ENCODE measurements at regions not wholly inside any gene's neighbourhood (a gene's known extent, or its start where the extent isn't known, plus 50 kb on each side); places are given as distances from the start of the nearest gene placed in this dataset.

DNA sequence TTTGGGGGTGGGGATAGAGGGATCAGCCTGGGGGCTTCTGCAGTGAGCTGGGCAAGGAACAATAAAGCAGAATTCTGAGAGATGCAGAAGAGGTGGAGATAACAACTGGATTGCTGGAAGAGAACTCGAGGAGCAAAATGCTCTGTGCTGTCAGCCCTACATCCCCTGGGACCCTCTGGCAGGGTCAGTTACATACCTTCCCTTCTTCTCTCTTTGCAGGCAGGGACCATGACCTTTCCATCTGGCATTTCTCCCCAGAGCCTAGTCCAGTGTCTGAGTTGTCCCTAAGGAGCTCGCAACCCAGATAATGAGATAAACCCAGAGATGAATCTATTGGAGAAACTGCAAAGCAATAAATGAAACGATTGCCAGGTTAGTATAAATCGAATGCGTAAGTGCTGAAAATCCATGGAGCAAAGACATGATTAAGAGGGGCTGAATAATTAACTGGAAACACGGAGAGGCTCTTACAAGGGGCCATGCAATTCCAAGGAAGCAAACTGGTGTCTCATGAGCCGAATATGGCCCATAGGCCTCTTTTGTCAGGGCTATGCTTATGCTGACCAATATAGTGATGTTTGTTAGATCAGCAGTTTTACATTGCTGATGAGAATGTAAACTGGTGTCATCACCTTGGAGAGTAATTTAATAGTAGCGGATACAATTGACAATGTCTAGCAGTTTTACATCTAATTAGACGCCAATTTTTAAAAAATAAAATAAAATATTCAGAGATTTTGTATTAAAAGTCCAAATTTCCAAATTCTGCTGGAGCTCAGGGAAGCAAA is 129.4 kb upstream of the IRX5 start:
- TF ChIP-seq, protein P1, sequence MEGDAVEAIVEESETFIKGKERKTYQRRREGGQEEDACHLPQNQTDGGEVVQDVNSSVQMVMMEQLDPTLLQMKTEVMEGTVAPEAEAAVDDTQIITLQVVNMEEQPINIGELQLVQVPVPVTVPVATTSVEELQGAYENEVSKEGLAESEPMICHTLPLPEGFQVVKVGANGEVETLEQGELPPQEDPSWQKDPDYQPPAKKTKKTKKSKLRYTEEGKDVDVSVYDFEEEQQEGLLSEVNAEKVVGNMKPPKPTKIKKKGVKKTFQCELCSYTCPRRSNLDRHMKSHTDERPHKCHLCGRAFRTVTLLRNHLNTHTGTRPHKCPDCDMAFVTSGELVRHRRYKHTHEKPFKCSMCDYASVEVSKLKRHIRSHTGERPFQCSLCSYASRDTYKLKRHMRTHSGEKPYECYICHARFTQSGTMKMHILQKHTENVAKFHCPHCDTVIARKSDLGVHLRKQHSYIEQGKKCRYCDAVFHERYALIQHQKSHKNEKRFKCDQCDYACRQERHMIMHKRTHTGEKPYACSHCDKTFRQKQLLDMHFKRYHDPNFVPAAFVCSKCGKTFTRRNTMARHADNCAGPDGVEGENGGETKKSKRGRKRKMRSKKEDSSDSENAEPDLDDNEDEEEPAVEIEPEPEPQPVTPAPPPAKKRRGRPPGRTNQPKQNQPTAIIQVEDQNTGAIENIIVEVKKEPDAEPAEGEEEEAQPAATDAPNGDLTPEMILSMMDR (IDR thresholded peaks at IDR 0.05) = no peak
- TF ChIP-seq, protein P2, sequence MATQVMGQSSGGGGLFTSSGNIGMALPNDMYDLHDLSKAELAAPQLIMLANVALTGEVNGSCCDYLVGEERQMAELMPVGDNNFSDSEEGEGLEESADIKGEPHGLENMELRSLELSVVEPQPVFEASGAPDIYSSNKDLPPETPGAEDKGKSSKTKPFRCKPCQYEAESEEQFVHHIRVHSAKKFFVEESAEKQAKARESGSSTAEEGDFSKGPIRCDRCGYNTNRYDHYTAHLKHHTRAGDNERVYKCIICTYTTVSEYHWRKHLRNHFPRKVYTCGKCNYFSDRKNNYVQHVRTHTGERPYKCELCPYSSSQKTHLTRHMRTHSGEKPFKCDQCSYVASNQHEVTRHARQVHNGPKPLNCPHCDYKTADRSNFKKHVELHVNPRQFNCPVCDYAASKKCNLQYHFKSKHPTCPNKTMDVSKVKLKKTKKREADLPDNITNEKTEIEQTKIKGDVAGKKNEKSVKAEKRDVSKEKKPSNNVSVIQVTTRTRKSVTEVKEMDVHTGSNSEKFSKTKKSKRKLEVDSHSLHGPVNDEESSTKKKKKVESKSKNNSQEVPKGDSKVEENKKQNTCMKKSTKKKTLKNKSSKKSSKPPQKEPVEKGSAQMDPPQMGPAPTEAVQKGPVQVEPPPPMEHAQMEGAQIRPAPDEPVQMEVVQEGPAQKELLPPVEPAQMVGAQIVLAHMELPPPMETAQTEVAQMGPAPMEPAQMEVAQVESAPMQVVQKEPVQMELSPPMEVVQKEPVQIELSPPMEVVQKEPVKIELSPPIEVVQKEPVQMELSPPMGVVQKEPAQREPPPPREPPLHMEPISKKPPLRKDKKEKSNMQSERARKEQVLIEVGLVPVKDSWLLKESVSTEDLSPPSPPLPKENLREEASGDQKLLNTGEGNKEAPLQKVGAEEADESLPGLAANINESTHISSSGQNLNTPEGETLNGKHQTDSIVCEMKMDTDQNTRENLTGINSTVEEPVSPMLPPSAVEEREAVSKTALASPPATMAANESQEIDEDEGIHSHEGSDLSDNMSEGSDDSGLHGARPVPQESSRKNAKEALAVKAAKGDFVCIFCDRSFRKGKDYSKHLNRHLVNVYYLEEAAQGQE (IDR thresholded peaks at IDR 0.05; ENCODE audit: insufficient read depth in 1 of 2, low read depth in 2 of 2, low read length in 1 of 2) = no peak
- no peak for TF ChIP-seq POLR2AphosphoS5 (IDR thresholded peaks at IDR 0.05; ENCODE audit: low read depth, low read length)
- TF ChIP-seq TCF7L2 (IDR thresholded peaks at IDR 0.05; ENCODE audit: low read depth, low read length) = no peak
- no peak for TF ChIP-seq SIN3A (IDR thresholded peaks at IDR 0.05; ENCODE audit: borderline replicate concordance, insufficient read depth, low read depth, low read length)
